SK-N-SH (cell line): ENCODE measurements at regions not wholly inside any gene's neighbourhood (a gene's known extent, or its start where the extent isn't known, plus 50 kb on each side); places are given as distances from the start of the nearest gene placed in this dataset.

Experiments
- CTCF ChIA-PET: fragments of 300-600, 350-600 bp; formaldehyde crosslinking; extraction: SDS; loops from one replicate; lab custom pipeline; 2021; lab: Yijun Ruan, JAX
- POLR2A ChIA-PET: fragments of 350-600 bp; sonication (Branson Sonifier 250); formaldehyde crosslinking; extraction: SDS; loops from one replicate; lab custom pipeline; 2020; ENCODE audit warnings: antibody characterized with exemption, inconsistent platforms; lab: Yijun Ruan, JAX
- DNase-seq: peaks from one replicate; pipeline ENCODE4 v3.0.0; 2012
- H2AFZ ChIP-seq: fragments of 200-600 bp; sonication (generic); 2 replicates; pipeline ENCODE4 v1.8.1; 2016; ENCODE audit warnings: antibody characterized with exemption, mild to moderate bottlenecking, low read depth
- H3F3A ChIP-seq: fragments of 200-600 bp; sonication (generic); replicated peaks from 2 replicates; pipeline ENCODE3; 2016; ENCODE audit warnings: antibody characterized with exemption, mild to moderate bottlenecking; ENCODE audit not compliant: insufficient read depth
- H3K27ac ChIP-seq, 2 experiments: fragments of 200-500 bp in 1 of 2; fragments of 200-600 bp in 1 of 2; sonication (Bioruptor generic) in 1 of 2; sonication (generic), shearing (Covaris generic) in 1 of 2; 2 replicates each; pipeline versions ENCODE4 v1.5.1 to v1.6.1; 2014 to 2016; ENCODE audit warnings: low read depth in 2 of 2, inconsistent platforms in 1 of 2, low read length in 1 of 2, mild to moderate bottlenecking in 1 of 2, mixed read lengths in 1 of 2
- H3K27me3 ChIP-seq: fragments of 200-600 bp; sonication (generic), shearing (Covaris generic); 2 replicates; pipeline ENCODE4 v1.6.1; 2016; ENCODE audit warnings: mixed run types; ENCODE audit not compliant: insufficient read depth
- H3K36me3 ChIP-seq, 2 experiments: fragments of 200-500 bp in 1 of 2; fragments of 200-600 bp in 1 of 2; sonication (Bioruptor generic) in 1 of 2; sonication (generic) in 1 of 2; replicated peaks in 1 of 2; 2 replicates each; pipeline versions ENCODE3 to v1.5.1; 2014 to 2016; ENCODE audit warnings: low read length in 1 of 2, mild to moderate bottlenecking in 1 of 2; ENCODE audit not compliant: insufficient read depth in 2 of 2, control insufficient read depth in 1 of 2
- H3K4me1 ChIP-seq, 2 experiments: fragments of 200-500 bp in 1 of 2; fragments of 200-600 bp in 1 of 2; sonication (Bioruptor generic) in 1 of 2; sonication (generic), shearing (Covaris generic) in 1 of 2; 2 replicates each; pipeline versions ENCODE4 v1.5.1 to v1.6.1; 2014 to 2016; ENCODE audit warnings: low read depth in 1 of 2, low read length in 1 of 2, mixed run types in 1 of 2; ENCODE audit not compliant: insufficient read depth in 2 of 2, control insufficient read depth in 1 of 2
- H3K4me2 ChIP-seq: fragments of 200-600 bp; sonication (generic), shearing (Covaris generic); 2 replicates; pipeline ENCODE4 v1.6.1; 2017; ENCODE audit warnings: mixed run types
- H3K4me3 ChIP-seq, 2 experiments: fragments of 200-500 bp in 1 of 2; fragments of 200-600 bp in 1 of 2; sonication (Bioruptor generic) in 1 of 2; sonication (generic), shearing (Covaris generic) in 1 of 2; 2 replicates each; pipeline versions ENCODE4 v1.5.1 to v1.8.1; 2014 to 2016; ENCODE audit warnings: low read depth in 2 of 2, inconsistent platforms in 1 of 2, low read length in 1 of 2, mild to moderate bottlenecking in 1 of 2, mixed read lengths in 1 of 2, moderate library complexity in 1 of 2
- H3K79me2 ChIP-seq: fragments of 200-600 bp; sonication (generic); 2 replicates; pipeline ENCODE4 v1.8.1; 2017; ENCODE audit warnings: mild to moderate bottlenecking; ENCODE audit not compliant: insufficient read depth
- H3K9ac ChIP-seq: fragments of 200-600 bp; sonication (generic); 2 replicates; pipeline ENCODE4 v1.6.1; 2017; ENCODE audit warnings: mixed run types
- H3K9me2 ChIP-seq: fragments of 200-600 bp; sonication (generic); 2 replicates; pipeline ENCODE4 v1.6.1; 2017; ENCODE audit warnings: mixed run types
- H3K9me3 ChIP-seq: fragments of 200-600 bp; sonication (generic); 2 replicates; pipeline ENCODE4 v1.6.1; 2017; ENCODE audit warnings: mixed run types, mild to moderate bottlenecking, moderate library complexity
- H4K20me1 ChIP-seq: fragments of 200-600 bp; sonication (generic); 2 replicates; pipeline ENCODE4 v1.6.1; 2017; ENCODE audit warnings: mild to moderate bottlenecking, mixed run types; ENCODE audit not compliant: insufficient read depth
- CHD2 ChIP-seq: fragments of 150-350 bp; IDR thresholded peaks from 2 replicates; pipeline ENCODE4 v1.6.1; 2018; ENCODE audit warnings: low read length; ENCODE audit not compliant: partially characterized antibody
- ELF1 ChIP-seq: IDR thresholded peaks from 2 replicates; pipeline ENCODE4 v1.4.0; 2012
- FOXJ3 ChIP-seq: sonication (generic); formaldehyde crosslinking; IDR thresholded peaks from 2 replicates; pipeline ENCODE4 v1.5.1; 2020; ENCODE audit warnings: mild to moderate bottlenecking, missing genetic modification reagents
- FOXM1 ChIP-seq: IDR thresholded peaks from 2 replicates; pipeline ENCODE4 v1.4.0; 2012; ENCODE audit warnings: low read depth, mild to moderate bottlenecking
- GATA2 ChIP-seq: sonication (generic); formaldehyde crosslinking; IDR thresholded peaks from 2 replicates; pipeline ENCODE4 v1.5.0; 2020; ENCODE audit warnings: mild to moderate bottlenecking, missing genetic modification reagents
- IRF3 ChIP-seq: fragments of 150-350 bp; IDR thresholded peaks from 2 replicates; pipeline ENCODE4 v1.6.1; 2016; ENCODE audit warnings: mild to moderate bottlenecking, low read depth, low read length
- MAX ChIP-seq: IDR thresholded peaks from 2 replicates; pipeline ENCODE4 v1.4.0; 2012; ENCODE audit warnings: low read depth
- MEF2A ChIP-seq: IDR thresholded peaks from 2 replicates; pipeline ENCODE4 v1.4.0; 2012; ENCODE audit warnings: low read depth, borderline replicate concordance
- MXI1 ChIP-seq: IDR thresholded peaks from 2 replicates; pipeline ENCODE4 v1.6.1; 2012; ENCODE audit warnings: mild to moderate bottlenecking, low read depth, low read length, improper control_type of control experiment
- NFIC ChIP-seq: IDR thresholded peaks from 2 replicates; pipeline ENCODE4 v1.4.0; 2012; ENCODE audit warnings: borderline replicate concordance
- PBX3 ChIP-seq: IDR thresholded peaks from 2 replicates; pipeline ENCODE4; 2012
- POLR2AphosphoS5 ChIP-seq: IDR thresholded peaks from 2 replicates; pipeline ENCODE4 v1.6.1; 2012; ENCODE audit warnings: low read depth, low read length
- RXRA ChIP-seq: IDR thresholded peaks from 2 replicates; pipeline ENCODE4 v1.4.0; 2012; ENCODE audit warnings: low read depth, mild to moderate bottlenecking, borderline replicate concordance
- SIN3A ChIP-seq: IDR thresholded peaks from 2 replicates; pipeline ENCODE4 v1.6.1; 2012; ENCODE audit warnings: low read depth, mild to moderate bottlenecking, low read length, moderate library complexity, borderline replicate concordance
- SMC3 ChIP-seq: IDR thresholded peaks from 2 replicates; pipeline ENCODE4 v1.6.1; 2012; ENCODE audit warnings: low read depth, low read length, improper control_type of control experiment
- TCF12 ChIP-seq: IDR thresholded peaks from 2 replicates; pipeline ENCODE4 v1.4.0; 2012
- TEAD4 ChIP-seq: IDR thresholded peaks from 2 replicates; pipeline ENCODE4 v1.4.0; 2012; ENCODE audit warnings: mild to moderate bottlenecking, borderline replicate concordance; ENCODE audit not compliant: insufficient read depth
- USF2 ChIP-seq: fragments of 150-350 bp; IDR thresholded peaks from 2 replicates; pipeline ENCODE4 v1.6.1; 2017; ENCODE audit warnings: antibody characterized with exemption, low read length, low read depth, borderline replicate concordance
- WGBS: methylation state at CpG from one replicate; pipeline ENCODE4 v1.1.6; 2017; ENCODE audit warnings: low lambda C conversion rate; 5-methylcytosine and 5-hydroxymethylcytosine counted together

GRCh38 chr10:36624551-36625100, 500.8 kb upstream of the ANKRD30A start:
- no peak for DNase-seq
- no peaks in the 10 kb centered on the region for H3K9me3 ChIP-seq
- TF ChIP-seq MEF2A (no peak), TCF12 (no peak), PBX3 (no peak), ELF1 (no peak), MAX (no peak), NFIC (no peak), SMC3 (no peak), TEAD4 (no peak), FOXJ3 (CRISPR knock-in tag) (no peak), IRF3 (no peak), USF2 (no peak), MXI1 (no peak), GATA2 (CRISPR knock-in tag) (no peak), POLR2AphosphoS5 (no peak), SIN3A (no peak), RXRA (no peak), CHD2 (no peak), FOXM1 (no peak)
- CTCF ChIA-PET, result no interaction called here
- no peaks in the 10 kb centered on the region for H3F3A ChIP-seq
- H3K36me3 ChIP-seq, result no peaks in the 10 kb centered on the region
- no peaks in the 10 kb centered on the region for H3K4me1 ChIP-seq
- no peak overlapping the region for H3K9ac ChIP-seq
- POLR2A ChIA-PET, result no interaction called here
- H4K20me1 ChIP-seq, result no peaks in the 10 kb centered on the region
- no peak overlapping the region for H3K4me2 ChIP-seq
- 91% methylated on average over 3 of the region's 3 CpGs for WGBS
- H3K4me3 ChIP-seq, result no peak overlapping the region
- no peaks in the 10 kb centered on the region for H3K79me2 ChIP-seq
- H3K27ac ChIP-seq, result no peak overlapping the region
- H3K27me3 ChIP-seq, result no peaks in the 10 kb centered on the region
- no peaks in the 10 kb centered on the region for H3K9me2 ChIP-seq
- H2AFZ ChIP-seq, result no peak overlapping the region
